Cardiac muscle cell (in vitro differentiated cells and primary cell): ENCODE measurements at regions not wholly inside any gene's neighbourhood (a gene's known extent, or its start where the extent isn't known, plus 50 kb on each side); places are given as distances from the start of the nearest gene placed in this dataset.
"Not testable (repeated sequence)": the region's sequence is repeated elsewhere in the genome, so short reads cannot be mapped to it uniquely, and the experiment has no call there.

ENCODE experiments used
- DNase-seq, 2 donors: peaks; one replicate each; pipeline versions ENCODE4 v3.0.0 to v3.0.0-alpha.2; 2010 to 2017; ENCODE audit warnings: low read depth in 1 of 2, low spot score in 1 of 2
- H3K27ac ChIP-seq: fragments of 200-600 bp; sonication (generic); 2 replicates; pipeline ENCODE4 v1.5.1; 2016
- H3K27me3 ChIP-seq: fragments of 200-600 bp; sonication (generic); 2 replicates; pipeline ENCODE4 v1.6.0; 2016; ENCODE audit warnings: control low read depth
- H3K36me3 ChIP-seq: fragments of 200-600 bp; sonication (generic); 2 replicates; pipeline ENCODE4 v1.5.1; 2016; ENCODE audit warnings: control low read depth
- H3K4me1 ChIP-seq: fragments of 200-600 bp; sonication (generic); 2 replicates; pipeline ENCODE4 v1.8.1; 2017; ENCODE audit warnings: low read depth, mild to moderate bottlenecking, mixed run types
- H3K4me3 ChIP-seq: fragments of 200-600 bp; sonication (generic); 2 replicates; pipeline ENCODE4 v1.5.1; 2016; ENCODE audit warnings: mild to moderate bottlenecking
- H3K9me3 ChIP-seq: fragments of 200-600 bp; sonication (generic); 2 replicates; pipeline ENCODE4 v1.5.1; 2017; ENCODE audit warnings: low read depth, mild to moderate bottlenecking, control low read depth
- TF ChIP-seq, protein P1 (sequence below): IDR thresholded peaks from 2 replicates; pipeline ENCODE4 v1.5.1; 2012; ENCODE audit warnings: low read depth, mild to moderate bottlenecking, low read length

DNA sequence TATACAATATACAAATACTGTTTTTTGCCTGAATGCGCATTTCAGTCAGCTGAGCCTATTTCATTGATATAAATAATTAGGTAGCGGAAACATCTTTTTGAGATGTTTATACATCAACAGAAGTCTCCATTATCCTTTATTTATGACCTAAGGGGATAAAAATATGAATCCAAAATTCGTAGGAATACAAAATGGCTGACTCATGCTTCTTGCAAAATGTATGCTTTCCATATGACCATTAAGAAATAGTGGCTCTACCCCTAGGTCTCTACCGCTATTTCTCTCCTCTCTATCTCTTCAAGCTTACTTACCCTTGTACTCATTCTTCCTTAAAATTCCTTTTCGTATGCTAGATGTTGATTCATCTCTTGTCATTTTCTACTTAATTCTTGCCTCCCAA lies 338.4 kb upstream of the TMPRSS15 start:
- no peak overlapping the region for H3K27ac ChIP-seq
- no peak overlapping the region for H3K4me3 ChIP-seq
- TF ChIP-seq, protein P1, sequence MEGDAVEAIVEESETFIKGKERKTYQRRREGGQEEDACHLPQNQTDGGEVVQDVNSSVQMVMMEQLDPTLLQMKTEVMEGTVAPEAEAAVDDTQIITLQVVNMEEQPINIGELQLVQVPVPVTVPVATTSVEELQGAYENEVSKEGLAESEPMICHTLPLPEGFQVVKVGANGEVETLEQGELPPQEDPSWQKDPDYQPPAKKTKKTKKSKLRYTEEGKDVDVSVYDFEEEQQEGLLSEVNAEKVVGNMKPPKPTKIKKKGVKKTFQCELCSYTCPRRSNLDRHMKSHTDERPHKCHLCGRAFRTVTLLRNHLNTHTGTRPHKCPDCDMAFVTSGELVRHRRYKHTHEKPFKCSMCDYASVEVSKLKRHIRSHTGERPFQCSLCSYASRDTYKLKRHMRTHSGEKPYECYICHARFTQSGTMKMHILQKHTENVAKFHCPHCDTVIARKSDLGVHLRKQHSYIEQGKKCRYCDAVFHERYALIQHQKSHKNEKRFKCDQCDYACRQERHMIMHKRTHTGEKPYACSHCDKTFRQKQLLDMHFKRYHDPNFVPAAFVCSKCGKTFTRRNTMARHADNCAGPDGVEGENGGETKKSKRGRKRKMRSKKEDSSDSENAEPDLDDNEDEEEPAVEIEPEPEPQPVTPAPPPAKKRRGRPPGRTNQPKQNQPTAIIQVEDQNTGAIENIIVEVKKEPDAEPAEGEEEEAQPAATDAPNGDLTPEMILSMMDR = no peak

DNA sequence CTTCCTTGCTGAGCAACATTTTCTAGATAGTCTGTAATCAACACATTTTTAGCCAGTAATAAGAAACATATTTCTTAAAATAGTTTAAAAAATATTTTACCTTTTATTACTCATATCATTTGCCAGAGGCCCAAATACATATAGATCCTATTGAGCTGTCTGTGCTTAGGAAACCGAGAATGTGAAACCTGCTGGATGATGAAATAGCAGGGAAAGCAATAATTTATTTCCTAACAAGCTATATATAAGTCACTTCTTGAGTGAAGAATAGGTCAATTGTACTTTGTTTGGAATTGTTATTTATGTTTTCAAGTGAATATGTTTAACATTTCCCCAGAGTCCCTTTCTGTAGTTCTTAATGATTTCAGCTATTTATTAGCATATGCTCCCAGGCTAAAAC lies 339.9 kb upstream of the TMPRSS15 start:
- Histone ChIP-seq H3K27me3 (no peaks in the 10 kb centered on the region), H3K4me3 (no peak overlapping the region), H3K4me1 (peaks cover 4% of the 10 kb centered on the region), H3K36me3 (no peaks in the 10 kb centered on the region), H3K27ac (no peak overlapping the region), H3K9me3 (no peaks in the 10 kb centered on the region)
- TF ChIP-seq, protein P1 = no peak
- no peak for DNase-seq

More for the DNA sequence above, 338.4 kb upstream of the TMPRSS15 start:
- Histone ChIP-seq H3K36me3 (no peaks in the 10 kb centered on the region), H3K9me3 (no peaks in the 10 kb centered on the region), H3K4me1 (peaks cover 4% of the 10 kb centered on the region), H3K27me3 (no peaks in the 10 kb centered on the region)
- DNase-seq = no peak

DNA sequence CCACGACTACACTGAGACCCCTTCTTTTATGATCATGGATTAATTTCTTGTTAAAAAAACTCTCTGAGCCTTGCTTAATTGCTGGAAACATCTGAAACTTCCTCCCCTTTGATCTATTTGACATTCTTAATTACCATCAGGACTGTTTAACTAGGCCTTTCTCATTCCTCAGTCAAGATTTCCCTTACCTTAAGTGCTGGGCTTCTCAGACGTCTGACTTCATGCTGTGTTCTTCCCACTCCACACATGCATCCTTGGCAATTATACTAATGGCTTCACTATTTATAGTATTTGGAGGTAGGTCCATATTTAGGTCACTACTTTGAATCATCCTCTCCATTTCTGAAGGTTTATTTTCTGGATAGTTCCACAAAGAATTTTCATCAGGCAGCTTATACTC lies 341.3 kb upstream of the TMPRSS15 start:
- TF ChIP-seq, protein P1 = no peak
- DNase-seq = no peak
- Histone ChIP-seq H3K36me3 (no peaks in the 10 kb centered on the region), H3K27me3 (no peaks in the 10 kb centered on the region), H3K4me3 (no peak overlapping the region), H3K27ac (no peak overlapping the region), H3K9me3 (no peaks in the 10 kb centered on the region), H3K4me1 (peaks cover 4% of the 10 kb centered on the region)

DNA sequence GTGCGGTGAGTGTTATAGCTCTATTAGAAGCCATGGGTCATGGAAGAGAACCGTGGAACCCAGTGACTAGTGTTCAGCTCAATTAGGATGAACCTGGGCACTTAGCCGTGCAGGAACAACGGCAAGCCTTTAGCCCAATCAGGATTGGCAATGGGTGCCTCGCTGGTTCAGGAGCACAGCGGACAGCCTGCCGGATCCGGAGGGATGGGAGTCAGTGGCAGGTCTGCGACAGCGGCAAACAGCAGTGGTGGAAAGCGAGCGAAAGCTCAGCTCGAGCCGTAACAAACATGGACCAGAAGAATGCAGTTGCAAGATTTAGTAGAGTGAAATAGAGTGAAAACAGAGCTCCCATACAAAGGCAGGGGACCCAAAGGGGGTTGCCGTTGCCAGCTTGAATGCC lies 349.3 kb upstream of the TMPRSS15 start:
- not testable (repeated sequence) for H3K9me3 ChIP-seq, H3K27ac ChIP-seq, DNase-seq, H3K4me3 ChIP-seq, H3K36me3 ChIP-seq, H3K4me1 ChIP-seq, H3K27me3 ChIP-seq

DNA sequence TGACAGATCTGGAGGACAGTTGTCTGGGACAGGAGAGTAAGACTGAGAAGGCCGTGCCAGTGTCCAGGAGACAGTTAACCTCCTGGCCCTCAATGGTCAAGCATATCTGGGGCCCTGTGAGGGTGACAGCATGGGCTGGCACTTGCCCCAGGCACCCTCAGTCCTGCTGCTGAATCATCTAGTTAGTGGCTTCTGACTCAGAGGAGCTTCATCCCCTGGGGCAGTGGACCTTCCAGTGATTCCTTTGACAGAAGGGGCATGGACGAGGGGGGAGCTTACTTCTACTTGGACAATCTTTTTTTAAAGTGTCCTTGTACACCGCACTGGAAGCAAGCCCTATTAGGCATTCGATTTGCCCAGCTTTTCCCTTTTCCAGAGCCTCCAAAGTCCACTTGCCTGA lies 352.7 kb upstream of the TMPRSS15 start:
- H3K27me3 ChIP-seq, H3K36me3 ChIP-seq, H3K4me1 ChIP-seq, H3K9me3 ChIP-seq, DNase-seq, H3K27ac ChIP-seq, H3K4me3 ChIP-seq: not testable (repeated sequence)

DNA sequence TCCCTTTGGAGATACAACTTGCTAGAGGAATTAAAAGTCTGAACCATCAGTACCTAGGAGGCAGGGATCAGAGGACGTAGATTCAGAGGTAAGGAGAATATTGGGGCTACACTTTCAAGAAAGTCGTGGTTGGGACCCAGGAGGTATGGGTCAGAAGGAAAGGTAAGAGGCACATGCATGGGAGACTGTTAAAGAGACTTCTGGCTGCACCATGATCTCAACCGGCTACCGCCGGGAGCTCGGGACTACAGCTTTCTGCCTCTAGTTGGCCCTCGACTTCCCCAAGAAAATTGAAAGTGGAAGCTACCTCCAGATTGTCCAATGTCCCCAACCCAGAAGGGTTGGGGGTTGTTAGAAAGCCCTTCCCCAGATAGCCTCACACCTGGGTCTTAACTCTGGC lies 355.7 kb upstream of the TMPRSS15 start:
- Histone ChIP-seq H3K27me3 (no peaks in the 10 kb centered on the region), H3K4me1 (no peaks in the 10 kb centered on the region), H3K9me3 (no peaks in the 10 kb centered on the region), H3K36me3 (no peaks in the 10 kb centered on the region), H3K4me3 (no peak overlapping the region), H3K27ac (no peak overlapping the region)
- TF ChIP-seq, protein P1 = no peak
- DNase-seq = no peak

DNA sequence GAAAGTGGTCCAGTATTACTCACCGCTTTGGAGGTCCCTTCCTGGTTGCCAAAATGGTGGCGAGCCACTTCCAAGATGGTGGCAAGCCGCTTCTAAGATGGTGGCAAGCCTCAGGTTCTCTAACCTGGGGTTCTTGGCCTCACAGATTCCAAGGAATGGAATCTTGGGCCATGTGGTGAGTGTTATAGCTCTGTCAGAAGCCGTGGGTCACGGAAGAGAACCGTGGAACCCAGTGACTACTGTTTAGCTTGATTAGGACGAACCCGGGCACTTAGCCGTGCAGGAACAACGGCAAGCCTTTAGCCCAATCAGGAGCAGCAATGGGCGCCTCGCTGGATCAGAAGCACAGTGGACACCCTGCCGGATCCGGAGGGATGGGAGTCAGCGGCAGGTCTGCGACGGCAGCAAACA lies 356.2 kb upstream of the TMPRSS15 start:
- Histone ChIP-seq H3K36me3 (no peaks in the 10 kb centered on the region), H3K4me1 (no peaks in the 10 kb centered on the region), H3K4me3 (no peak overlapping the region), H3K9me3 (no peaks in the 10 kb centered on the region), H3K27ac (no peak overlapping the region), H3K27me3 (no peaks in the 10 kb centered on the region)
- DNase-seq = no peak
- TF ChIP-seq, protein P1 = no peak
